Choroid plexus epithelial cell (primary cell): ENCODE measurements at regions not wholly inside any gene's neighbourhood (a gene's known extent, or its start where the extent isn't known, plus 50 kb on each side); places are given as distances from the start of the nearest gene placed in this dataset.
"Not testable (repeated sequence)": the region's sequence is repeated elsewhere in the genome, so short reads cannot be mapped to it uniquely, and the experiment has no call there.

Experiments used
- DNase-seq: peaks from one replicate; pipeline ENCODE4 v3.0.0-alpha.2; 2010; ENCODE audit warnings: low read depth
- H3K4me3 ChIP-seq: 2 replicates; pipeline ENCODE4 v1.5.1; 2011; ENCODE audit warnings: low read depth, mild to moderate bottlenecking, control low read depth, low read length, moderate library complexity
- TF ChIP-seq, protein P1 (sequence below): conservative IDR thresholded peaks from 2 replicates; pipeline ENCODE4 v1.5.1; 2011; ENCODE audit warnings: low read depth, mild to moderate bottlenecking, control low read depth, inconsistent platforms, low read length, moderate library complexity

DNA sequence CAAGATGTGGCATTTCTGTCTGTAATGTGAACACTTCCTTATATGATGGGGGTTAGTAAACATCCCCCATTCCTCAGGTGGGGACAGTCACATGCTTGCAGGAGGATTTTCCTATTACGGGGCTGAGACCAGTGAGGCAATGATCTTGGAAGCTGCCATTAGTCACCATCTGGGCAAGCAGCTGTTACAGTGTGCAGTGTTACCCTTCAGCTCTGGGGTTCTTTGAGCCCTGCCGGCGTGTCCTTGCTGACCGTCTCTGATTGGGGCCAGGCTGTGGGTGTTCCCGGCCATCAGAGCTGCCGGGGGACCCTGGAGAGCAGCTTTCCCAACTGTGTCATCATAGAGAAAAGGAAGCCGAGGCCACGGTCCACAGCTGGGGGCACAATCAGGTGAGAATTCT, 126.8 kb upstream of the FAM20C start:
- TF ChIP-seq, protein P1, sequence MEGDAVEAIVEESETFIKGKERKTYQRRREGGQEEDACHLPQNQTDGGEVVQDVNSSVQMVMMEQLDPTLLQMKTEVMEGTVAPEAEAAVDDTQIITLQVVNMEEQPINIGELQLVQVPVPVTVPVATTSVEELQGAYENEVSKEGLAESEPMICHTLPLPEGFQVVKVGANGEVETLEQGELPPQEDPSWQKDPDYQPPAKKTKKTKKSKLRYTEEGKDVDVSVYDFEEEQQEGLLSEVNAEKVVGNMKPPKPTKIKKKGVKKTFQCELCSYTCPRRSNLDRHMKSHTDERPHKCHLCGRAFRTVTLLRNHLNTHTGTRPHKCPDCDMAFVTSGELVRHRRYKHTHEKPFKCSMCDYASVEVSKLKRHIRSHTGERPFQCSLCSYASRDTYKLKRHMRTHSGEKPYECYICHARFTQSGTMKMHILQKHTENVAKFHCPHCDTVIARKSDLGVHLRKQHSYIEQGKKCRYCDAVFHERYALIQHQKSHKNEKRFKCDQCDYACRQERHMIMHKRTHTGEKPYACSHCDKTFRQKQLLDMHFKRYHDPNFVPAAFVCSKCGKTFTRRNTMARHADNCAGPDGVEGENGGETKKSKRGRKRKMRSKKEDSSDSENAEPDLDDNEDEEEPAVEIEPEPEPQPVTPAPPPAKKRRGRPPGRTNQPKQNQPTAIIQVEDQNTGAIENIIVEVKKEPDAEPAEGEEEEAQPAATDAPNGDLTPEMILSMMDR, result no peak
- peak; percentile 53 for DNase-seq
- no peak overlapping the region for H3K4me3 ChIP-seq

DNA sequence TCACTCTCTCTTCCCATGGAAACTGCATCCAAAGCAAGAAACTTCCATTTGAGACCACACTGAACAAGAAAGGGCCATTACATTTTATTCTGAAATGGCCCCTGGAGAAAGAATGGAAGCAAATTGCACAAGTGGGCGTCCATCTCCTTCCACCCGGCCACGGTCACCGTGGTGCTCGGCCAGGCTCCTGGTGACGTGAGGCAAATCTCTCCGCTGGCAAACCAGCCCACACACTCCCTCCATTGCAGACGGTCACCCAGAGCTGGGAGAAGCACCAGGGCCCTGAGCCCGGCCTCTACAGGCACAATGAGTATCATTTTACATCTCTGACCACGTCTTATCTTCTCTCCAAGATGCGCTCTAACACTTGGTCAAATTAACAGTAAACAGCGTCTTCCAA, 126.1 kb upstream of the FAM20C start:
- no peak for DNase-seq
- H3K4me3 ChIP-seq, result no peak overlapping the region
- TF ChIP-seq, protein P1, result no peak

DNA sequence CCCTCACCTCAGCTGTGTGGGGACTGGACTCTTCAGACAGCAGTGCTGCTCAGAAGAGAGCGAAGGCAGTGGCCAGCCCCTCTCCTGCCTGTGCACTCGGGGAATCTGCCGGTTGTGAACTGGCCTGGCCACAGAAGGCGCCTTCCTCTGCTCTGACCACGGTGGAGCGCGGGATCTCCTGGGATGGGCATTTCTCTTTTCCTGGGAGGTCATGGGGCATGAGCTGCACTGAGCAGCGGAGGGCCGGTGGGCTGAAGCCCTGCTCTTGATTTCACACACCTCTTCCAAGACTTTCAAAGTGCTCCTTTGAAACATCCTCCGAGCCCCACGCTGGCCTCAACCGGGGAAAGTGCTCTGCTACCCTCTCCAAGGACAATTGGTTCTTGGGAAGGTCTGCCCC, 125.6 kb upstream of the FAM20C start:
- TF ChIP-seq, protein P1, result no peak

DNA sequence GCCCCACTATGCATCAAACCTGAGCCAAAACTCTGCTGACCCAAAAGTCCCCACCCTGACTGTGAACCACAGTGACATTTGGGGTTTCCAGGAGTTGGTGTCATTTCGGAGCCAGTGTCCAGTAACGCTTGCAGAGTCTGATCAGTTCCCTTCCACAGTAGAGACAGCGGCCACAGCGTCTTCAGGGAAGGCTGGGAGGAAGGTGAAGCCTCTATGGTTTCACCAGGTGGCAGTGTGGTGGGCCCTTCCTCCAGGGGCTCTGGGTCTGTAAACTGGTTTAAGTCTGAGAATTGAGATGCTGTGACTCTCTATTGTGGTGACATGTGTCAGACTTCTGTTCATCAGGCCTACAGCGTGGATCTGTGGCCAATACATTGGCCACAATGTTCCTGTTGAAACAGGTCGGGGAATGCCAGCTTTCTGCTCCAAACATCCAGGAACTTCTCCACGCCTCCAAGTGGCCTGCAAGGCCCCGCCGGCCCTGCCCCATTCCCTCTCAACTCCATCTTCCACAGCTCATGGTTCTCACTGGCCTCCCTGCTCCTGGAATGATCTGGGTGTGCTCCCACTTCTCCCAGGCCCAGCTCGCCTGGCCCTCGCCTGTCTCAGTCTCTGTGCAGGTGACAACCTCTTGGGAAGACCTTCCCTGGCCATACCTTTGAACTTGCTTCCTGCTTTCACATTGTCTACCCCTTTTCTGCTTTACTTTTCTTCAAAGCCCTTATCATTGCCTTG, 124.5 kb upstream of the FAM20C start:
- no peak overlapping the region for H3K4me3 ChIP-seq
- TF ChIP-seq, protein P1, result peak; percentile 24
- DNase-seq, result no peak

More for the DNA sequence above, 125.6 kb upstream of the FAM20C start:
- H3K4me3 ChIP-seq, result no peak overlapping the region
- DNase-seq, result no peak

DNA sequence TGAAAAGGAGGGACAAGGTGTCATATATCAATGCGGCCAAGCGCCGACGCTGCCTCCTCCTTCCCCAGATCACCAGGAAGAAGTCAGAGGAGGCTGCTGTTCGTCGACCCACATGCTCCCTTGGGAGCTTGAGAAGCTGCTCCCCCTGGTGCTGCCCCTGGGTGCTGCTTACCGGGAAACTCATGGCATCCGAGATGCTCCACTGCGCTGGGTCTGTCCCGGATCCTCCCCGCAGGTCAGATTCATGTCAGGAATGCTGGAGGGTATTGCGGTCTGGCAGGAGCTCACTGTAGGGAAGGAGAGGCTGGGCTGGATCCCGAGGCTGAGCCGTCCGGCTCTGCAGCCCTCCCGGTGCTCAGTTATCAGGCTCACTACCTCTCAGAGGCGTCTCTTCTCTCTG, 123.7 kb upstream of the FAM20C start:
- no peak overlapping the region for H3K4me3 ChIP-seq
- TF ChIP-seq, protein P1, result peak; percentile 55
- DNase-seq, result peak; percentile 54

DNA sequence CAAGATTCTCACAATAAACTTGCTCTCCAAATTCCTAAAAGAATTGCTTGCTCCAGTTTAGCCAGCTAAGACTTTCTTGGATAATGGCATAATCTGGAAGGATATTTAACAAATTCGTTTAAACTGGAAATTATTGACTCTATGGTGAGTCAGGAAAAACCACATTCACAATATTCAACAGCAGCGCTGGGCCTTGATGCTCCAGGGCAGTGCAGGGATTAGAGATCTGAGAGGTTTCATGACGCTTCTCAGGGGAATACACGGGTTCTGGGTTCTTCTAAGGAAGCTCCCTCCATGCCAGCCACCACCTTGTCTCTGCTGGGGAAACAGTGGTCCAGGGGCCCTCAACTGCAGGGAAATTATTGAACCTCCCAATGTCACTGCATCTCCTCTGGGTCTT, 123.3 kb upstream of the FAM20C start:
- not testable (repeated sequence) for H3K4me3 ChIP-seq, DNase-seq

DNA sequence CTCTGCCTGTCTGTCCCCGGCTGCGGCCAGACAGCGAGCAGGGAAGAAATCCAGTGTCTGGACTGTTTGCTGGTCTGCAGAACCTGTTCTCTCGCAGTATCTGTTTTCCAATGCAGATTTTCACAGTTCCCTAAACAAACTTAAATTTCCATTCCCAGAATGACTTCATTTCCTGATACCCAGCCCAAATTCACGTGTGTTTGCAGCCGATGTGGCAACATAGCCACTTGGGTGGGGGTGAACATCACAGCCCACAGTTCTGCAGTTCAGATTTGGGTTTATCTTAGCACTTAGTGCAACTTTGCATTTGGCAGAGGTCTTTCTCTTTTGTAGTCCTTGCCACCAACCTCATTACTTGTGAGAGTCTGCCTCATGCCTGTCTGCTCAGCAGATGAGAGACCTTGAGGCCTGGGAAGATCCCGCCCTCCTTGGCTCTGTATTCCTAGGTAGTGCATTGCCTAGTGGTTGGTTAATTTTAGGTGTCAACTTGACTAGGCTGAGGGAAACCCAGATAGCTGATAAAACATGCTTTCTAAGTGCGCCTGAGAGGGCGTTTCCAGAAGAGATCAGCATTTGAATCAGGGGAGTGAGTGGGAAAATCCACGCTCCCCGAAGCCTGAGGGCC, 122.8 kb upstream of the FAM20C start:
- not testable (repeated sequence) for DNase-seq, H3K4me3 ChIP-seq

DNA sequence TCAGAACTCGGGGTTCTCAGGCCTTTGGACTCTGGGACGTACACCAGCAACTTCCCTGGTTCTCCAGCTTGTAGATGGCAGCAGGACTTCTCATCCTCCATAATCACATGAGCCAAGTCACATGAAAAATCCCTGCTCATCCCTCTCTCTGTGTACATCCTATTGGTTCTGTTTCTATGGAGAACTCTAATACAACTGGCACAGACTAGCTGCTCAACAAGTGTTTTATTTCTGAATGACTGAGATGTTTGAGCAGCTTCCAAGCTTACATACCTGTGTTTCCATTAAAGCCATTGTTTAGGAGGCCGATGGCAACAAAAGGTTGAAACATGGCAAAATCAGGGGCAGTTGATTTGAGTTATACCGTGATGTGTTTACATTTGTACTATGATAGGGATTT, 122.2 kb upstream of the FAM20C start:
- DNase-seq, H3K4me3 ChIP-seq: not testable (repeated sequence)

DNA sequence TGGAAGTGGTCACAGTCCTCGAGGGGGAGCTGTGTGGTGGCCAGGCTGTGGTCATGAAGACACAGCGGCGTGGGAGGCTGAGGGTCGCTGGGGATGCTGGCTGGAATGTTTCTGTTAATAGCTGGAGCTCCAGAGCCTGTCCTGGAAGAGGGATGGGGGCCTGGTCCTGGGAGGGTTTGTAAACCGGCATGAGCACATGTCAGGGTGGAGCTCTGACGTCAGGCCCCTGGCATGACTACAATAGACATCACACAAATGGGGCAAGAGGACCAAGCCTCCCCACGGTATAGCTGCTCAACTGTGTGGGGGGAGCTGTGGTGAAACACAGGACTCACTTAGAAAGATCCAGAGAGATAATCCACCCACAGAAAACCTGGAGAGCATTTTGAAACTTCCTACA, 121.4 kb upstream of the FAM20C start:
- DNase-seq, result not testable (repeated sequence)

DNA sequence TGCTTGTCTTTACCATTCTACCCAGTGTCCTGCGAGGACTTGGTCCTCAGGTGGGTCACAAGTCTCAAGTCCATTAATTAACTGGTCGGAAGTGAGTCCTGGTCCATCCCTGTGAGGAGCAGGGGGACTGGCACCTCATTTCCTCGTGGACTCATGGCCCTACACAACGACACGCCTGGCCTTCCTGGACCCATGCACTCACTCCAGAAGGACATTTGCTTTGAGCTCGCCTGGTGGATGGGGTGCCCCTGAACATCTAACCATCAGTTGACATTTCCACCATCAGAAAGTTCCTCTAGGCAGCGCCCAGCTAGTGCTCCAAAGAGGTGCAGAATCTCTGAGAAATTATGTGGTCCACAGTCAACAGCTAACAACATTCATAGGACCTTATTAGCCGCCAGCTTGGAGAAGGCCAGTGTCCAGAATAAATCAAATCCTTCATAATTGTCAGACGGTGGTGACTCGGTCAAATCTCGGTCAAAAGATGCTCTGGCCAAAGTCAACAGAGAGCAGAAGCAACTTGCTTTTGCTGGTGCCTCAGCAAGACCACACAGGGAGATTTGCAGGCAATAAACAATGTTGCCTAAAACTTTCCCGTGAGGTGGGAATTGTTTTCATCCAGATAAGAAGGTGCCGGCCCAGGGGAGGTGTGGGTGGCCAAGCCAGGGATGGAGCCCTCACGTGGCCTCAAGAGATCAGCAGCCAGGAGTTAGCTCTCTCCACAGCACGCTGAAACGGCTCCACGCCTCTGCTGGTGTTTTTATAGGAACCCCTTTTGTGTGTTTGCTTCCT, 119.9 kb upstream of the FAM20C start:
- not testable (repeated sequence) for H3K4me3 ChIP-seq, DNase-seq

More for the DNA sequence above, 121.4 kb upstream of the FAM20C start:
- not testable (repeated sequence) for H3K4me3 ChIP-seq

DNA sequence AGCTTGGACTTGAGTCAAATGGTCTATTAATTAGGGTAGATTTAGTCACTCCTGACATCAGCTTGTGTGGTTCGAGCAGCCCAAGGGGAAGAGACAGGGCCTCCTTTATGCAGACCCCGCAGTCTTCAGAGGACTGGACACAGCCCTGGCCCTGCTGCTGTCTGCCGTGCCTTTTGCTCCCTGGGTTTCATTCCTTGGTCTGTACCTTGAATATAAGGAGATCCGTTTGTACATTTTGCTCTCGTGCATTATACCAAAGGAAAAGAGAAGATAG, 119.4 kb upstream of the FAM20C start:
- not testable (repeated sequence) for DNase-seq, H3K4me3 ChIP-seq

DNA sequence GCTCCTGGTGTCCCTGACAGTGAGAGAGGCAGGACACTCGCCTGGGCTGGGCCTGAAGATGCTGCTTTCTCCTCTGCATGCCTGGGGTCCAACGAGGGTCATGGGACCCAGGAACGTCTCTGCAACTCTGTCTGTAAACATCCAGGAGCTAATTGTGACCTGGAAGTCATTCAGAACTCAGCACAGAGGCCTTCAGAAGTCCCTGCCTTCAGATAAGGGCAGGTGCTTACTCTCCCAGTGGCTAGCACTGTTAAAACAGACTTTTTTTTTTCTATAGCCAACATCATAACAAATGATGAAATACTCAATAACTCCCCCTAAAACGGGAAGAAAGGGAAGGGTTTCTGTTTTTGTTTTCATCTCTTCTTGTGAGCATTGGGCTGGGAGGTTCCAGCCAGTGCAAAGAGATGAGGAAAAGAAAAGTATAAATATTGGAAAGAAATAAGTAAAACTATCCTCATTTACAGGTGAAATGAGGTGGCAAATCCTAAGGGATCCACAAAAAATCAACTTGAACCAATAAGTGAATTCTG, 118.3 kb upstream of the FAM20C start:
- not testable (repeated sequence) for DNase-seq, H3K4me3 ChIP-seq
